Sigmoid colon (tissue), 4 donors: ENCODE measurements at regions not wholly inside any gene's neighbourhood (a gene's known extent, or its start where the extent isn't known, plus 50 kb on each side); places are given as distances from the start of the nearest gene placed in this dataset.

Experiments
- EP300 ChIP-seq, 4 donors: sonication (generic); formaldehyde crosslinking; IDR thresholded peaks; one replicate each; pipeline ENCODE4 v1.6.1; 2017; ENCODE audit warnings: antibody characterized with exemption in 4 of 4
- POLR2A ChIP-seq, 2 donors: fragments of 450-650 bp; IDR thresholded peaks; one replicate each; pipeline ENCODE4 v1.6.1; 2016; ENCODE audit warnings: antibody characterized with exemption in 2 of 2, mild to moderate bottlenecking in 2 of 2, moderate library complexity in 2 of 2
- TF ChIP-seq, protein P1 (sequence below), 4 experiments: fragments of 450-650 bp in 3 of 4; fragments of 200-600 bp in 1 of 4; IDR thresholded peaks; one replicate each; pipeline ENCODE4 v1.5.1; 2016 to 2019; ENCODE audit warnings: antibody characterized with exemption in 4 of 4, mild to moderate bottlenecking in 3 of 4, moderate library complexity in 2 of 4

DNA sequence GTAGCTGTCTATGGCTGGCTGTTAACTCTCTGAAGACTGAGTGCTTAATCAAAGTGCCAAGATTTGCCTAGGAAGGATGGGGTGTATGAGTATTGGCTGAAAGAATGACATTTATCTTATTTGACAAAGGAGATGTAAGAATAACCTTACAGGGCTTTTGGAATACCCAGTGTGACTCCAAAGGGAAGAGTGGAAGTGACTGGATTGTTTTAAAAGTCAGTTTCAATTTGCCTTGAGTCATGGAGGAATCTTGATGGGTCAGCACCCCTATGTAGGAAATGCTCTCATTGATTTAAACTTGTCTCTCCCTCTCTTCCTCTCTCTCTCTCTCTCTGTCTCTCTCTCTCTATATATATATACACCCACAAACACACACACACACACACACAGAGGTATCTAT is 118.4 kb upstream of the CLDN10 start:
- TF ChIP-seq POLR2A (IDR thresholded peaks at IDR 0.05): no peak
- TF ChIP-seq, protein P1, sequence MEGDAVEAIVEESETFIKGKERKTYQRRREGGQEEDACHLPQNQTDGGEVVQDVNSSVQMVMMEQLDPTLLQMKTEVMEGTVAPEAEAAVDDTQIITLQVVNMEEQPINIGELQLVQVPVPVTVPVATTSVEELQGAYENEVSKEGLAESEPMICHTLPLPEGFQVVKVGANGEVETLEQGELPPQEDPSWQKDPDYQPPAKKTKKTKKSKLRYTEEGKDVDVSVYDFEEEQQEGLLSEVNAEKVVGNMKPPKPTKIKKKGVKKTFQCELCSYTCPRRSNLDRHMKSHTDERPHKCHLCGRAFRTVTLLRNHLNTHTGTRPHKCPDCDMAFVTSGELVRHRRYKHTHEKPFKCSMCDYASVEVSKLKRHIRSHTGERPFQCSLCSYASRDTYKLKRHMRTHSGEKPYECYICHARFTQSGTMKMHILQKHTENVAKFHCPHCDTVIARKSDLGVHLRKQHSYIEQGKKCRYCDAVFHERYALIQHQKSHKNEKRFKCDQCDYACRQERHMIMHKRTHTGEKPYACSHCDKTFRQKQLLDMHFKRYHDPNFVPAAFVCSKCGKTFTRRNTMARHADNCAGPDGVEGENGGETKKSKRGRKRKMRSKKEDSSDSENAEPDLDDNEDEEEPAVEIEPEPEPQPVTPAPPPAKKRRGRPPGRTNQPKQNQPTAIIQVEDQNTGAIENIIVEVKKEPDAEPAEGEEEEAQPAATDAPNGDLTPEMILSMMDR (IDR thresholded peaks at IDR 0.05): no peak
- TF ChIP-seq EP300 (IDR thresholded peaks at IDR 0.05): no peak
